Inflammatory macrophage treated with lipopolysaccharide for 1 hour (primary cell): ENCODE measurements at regions not wholly inside any gene's neighbourhood (a gene's known extent, or its start where the extent isn't known, plus 50 kb on each side); places are given as distances from the start of the nearest gene placed in this dataset.

Source experiments
- DNase-seq, 2 donors: peaks; one replicate each; pipeline ENCODE4 v3.0.0-alpha.2; 2020 to 2022

DNA sequence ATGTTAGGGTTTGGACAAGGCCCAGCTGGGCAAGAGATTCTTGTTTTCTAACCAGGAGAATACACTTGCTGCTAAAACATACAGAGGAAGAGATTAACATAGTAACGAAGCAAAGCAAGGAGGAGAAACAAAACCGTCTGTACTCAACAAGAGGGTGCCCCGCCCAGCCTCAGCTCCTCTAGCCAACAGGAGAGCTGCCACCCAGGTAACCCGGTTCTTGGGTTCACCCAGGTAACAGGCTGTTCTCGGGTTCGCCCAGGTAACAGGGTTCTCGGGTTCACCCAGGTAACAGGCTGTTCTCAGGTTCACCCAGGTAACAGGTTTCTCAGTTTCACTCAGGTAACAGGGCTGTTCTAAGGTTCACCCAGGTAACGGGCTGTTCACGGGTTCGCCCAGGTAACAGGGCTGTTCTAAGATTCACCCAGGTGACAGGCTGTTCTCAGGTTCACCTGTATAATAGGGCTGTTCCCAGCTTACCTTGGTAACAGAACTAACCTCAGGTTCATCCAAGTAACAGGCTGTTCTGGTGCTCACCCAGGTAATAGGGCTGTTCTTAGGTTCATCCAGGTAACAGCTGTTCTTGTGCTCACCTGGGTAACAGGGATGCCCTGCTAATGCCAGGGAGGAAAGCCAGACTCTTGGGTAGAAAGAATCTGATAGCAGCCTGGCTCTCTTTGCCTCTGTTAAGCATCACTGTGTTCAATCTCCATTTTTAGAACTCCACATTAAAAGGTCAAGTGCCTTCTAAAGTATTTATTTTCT lies 271.6 kb downstream of the SYK start:
- no peak for DNase-seq

- DNase-seq: no peak
Measured at GRCh38 chr9:91073811-91074771, 272.5 kb downstream of the SYK start.

GRCh38 chr9:91074866-91075265 lies 273.2 kb downstream of the SYK start:
- DNase-seq: no peak

DNA sequence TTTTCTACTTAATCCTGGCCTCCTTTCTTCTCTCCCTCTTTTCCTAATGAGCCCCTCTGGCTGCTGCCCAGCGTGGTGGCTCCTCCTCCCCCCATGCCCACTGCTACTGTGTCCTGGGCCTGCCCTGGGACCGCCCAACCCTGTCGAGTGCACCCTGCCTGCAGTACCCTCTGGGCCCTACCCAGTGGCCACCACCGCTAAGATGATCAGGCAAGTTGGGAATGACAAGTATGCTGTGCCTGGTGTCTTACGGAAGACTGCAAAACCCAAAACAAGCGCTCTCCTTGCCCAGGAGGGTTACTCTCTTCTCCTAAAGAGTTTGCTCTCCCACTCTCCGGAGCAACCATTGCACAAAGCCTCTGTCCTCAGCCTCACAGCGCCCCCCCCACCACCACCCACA lies 273.7 kb downstream of the SYK start:
- DNase-seq: no peak

DNA sequence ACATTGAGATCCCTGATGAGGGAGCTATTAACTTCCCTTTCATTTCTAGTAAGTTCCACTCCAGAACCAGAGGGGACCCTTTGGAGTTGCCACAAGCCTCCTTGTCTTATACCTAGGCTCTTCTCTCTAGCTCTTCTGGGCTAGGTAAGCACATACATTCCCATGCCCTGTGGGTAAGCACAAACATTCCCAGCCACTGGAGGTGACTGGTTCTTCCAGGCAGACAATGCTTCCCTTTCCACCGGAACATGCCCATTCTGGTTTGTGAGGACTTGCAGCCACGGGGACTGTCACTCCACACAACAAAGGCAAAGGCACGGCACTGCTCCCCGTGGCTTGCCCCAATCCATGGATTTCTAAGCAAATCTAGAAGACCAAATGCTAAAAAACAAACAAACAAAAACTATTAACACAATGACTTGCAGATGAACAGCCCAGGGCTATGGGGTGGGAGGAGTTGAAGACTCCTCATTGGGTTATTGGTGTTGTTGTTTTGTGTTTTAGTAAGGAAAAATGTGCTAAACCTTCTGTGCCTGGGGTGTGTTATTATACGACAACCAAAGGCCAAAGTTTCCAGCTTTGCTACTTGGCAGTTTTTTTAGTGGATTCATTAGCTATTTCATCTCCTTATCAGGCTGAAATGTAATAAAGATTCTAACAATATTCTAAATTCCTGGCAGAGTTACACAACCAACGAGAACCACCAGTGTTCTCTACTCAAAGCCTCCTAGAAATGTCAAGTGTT lies 276.2 kb downstream of the SYK start:
- no peak for DNase-seq

DNA sequence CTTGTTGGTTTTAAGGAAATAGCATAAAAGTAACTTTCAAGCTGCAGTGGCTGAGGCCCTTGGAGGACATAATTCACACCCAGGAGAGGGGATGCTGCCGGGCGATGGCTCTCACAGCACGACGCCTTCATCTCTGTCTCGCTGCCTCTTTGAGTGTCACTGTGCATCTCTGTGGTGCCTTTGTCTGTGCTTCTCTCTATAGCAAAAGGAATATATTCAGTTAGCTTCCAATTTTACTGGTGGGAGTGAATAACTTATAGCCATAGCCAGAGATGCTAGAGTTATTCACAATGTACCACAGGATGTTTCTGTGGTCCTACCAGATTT lies 276.7 kb downstream of the SYK start:
- no peak for DNase-seq

DNA sequence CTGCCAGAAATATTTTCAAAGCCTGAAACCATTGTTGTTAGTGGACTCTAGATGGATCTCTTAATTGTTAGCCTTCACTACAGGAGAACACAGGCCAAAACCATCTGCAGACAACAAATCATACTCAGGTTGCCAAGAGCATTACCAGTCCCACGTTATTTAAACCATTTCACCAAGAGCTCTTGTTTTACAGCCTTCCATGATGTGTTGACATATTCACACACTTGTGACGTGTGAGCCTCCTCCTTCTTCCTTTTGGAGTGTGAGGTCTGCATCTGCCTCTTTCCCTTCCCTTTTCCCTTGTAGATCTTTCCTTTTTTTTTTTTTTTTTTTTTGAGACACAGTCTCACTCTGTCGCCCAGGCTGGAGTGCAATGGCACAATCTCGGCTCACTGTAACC lies 279.0 kb downstream of the AUH start:
- peak in 1 of 2 donors; percentile 18 for DNase-seq

DNA sequence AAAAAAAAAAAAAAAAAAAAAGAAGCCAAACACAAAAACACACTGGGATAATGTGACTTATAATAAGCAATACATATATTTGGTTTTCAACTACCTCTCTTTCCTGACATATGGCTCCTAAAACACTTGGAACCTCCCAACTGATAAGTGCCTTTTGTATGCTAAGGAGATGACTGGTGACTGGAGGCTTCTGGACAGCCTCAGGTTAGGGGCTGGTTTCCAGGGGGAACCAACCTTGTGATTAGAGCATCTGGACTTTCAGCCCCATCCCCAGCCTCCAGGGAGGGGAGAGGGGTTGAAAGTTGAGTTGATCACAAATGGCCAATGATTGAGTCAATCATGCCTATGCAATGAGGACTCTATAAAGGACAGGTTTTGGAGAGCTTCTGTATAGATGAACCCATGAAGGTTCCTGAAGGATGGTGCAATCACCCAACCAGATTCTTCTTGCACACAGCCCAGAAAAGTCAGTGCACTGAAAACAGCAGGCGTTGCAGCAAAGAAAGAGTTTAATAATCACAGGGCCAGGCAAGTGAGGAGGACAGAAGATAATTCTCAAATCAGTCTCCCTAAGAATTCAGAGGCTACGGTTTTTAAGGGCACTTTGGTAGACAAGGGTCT lies 276.7 kb downstream of the AUH start:
- DNase-seq: no peak

GRCh38 chr9:91085517-91086291 lies 276.0 kb downstream of the AUH start:
- DNase-seq: peak; percentile 87 to 95

- peak; percentile 32 to 63 for DNase-seq
Measured at GRCh38 chr9:91086657-91087461, 274.9 kb downstream of the AUH start.

GRCh38 chr9:91087462-91087759 lies 274.3 kb downstream of the AUH start:
- DNase-seq: peak in 1 of 2 donors; percentile 63

DNA sequence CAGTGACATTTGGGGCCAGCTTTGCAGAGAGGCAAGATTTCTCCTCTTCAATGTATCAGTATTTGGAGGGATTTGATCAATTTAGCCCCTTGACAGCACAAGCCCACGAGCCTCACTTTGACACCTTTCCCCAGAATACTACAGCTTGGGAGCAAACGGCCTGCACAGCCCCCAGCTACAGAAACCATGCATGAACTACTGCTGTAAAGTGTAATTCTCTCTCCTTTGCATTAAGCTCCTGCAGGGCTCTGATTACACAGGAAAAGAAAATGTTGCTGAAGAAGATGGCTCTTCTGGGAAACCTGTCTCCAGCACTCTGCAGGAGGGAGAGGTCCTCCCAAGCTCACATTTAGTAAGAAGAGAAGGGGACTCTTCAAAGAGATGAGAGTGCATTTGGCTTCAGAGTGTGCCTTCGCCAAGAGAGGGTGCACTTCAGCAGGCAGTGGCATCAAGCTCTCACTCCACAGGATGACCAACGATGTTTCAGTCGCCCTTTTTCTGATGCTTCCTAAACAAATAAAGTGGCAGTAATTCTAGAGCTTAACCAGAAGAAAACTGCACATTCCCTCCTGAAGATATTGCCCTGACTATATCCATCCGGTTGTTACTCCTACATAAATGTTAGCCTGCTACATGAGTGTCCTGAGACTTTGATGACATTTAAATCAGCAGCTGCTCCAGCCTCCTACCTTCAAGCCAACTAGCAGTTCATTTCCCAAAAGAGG lies 272.2 kb downstream of the AUH start:
- DNase-seq: peak; percentile 14 to 15

DNA sequence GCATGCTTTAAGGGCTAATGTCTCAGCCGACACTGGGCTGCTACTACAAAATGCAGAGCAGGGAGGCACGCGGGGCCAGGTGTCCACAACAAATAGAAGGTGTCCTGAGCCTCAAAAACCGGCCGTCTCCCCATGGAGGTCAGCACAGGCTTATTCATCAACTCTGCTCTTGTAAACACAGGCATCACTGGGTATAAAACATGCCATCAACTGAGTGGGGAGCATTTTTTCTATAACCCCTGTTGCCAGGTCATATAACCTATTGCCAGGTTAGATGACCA lies 271.6 kb downstream of the AUH start:
- DNase-seq: no peak

- no peak for DNase-seq
Measured at GRCh38 chr9:91092214-91092613, 269.5 kb downstream of the AUH start.

DNA sequence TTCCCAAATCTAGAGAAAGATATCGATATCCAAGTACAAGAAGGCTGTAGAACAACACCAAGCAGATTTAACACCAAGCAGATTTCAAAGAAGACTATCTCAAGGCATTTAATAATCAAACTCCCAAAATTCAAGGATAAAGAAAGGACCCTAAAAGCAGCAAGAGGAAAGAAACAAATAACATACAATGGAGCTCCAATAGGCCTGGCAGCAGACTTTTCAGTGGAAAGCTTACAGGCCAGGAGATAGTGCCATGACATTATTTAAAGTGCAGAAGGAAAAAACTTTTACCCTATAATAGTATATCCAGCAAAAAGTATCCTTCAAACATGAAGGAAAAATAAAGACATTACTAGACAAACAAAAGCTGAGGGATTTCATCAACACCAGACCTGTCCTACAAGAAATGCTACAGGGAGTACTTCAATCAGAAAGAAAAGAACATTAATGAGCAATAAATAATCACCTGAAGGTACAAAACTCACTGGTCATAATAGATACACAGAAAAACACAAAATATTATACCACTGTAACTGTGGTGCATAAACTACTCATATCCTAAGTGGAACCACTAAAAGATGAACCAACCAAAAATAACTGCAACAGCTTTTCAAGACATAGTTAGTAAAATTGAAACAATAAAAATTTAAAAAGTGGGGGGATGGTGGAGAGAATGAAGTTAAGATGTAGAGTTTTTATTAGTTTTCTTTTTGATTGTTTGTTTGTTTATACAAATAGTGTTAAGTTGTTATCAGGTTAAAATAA lies 267.2 kb downstream of the AUH start:
- DNase-seq: no peak

DNA sequence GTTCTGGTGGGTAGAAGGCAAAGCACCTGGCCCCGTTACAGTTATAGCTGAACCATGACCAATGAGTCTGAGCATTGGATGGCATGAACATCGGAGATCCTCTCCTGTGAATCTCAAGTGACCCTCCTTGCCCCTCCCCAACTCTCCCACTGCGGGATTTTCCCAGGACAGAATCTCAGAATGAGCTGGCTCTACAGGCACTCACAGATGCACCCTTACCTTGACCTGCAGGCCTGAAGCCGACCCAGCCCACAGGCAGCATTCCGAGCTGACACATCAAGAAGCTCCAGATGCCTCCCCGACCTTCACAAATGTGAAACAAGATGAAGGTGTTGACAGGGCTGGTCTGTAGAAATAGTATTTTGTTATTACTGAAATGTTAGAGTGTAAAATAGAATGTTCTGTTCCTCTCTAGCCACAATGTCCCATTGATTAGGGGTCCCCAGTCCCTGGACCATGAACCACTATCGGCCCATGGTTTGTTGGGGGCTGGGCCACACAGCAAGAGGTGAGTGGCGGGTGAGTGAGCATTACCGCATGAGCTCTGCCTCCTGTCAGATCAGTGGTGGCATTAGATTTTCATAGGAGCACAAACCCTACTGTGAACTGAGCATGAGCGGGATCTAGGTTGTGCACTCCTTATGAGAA lies 263.4 kb downstream of the AUH start:
- no peak for DNase-seq

- DNase-seq: no peak
Measured at GRCh38 chr9:91099436-91099835, 262.3 kb downstream of the AUH start.

DNA sequence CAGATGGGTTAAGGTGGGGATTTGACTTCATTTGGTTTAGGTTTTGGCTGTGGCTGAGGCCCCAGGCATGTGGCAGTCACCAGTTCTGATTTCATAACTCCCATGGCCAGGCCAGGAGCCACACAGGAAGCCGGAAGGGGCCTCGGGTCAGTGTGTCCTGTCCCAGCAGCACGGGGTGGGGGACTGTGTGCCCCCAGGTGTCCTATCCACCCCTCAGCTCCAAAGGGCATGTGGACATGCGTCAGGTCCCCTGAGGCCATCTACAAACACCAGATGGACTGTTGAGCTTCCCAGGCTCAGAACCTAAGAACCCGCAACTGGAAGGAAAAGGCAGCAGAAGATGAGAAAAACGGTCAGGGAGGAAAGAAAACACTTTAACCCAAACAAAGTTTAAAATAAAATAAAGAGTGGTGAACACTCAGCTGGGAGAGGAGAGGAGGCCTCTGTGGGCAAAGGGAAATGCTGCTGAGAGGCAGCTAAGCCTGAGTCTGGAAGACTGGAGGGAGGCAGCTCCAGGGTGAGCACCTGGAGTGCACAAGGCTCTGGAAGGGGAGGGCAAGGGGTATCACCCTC lies 260.8 kb downstream of the AUH start:
- DNase-seq: peak in 1 of 2 donors; percentile 18

DNA sequence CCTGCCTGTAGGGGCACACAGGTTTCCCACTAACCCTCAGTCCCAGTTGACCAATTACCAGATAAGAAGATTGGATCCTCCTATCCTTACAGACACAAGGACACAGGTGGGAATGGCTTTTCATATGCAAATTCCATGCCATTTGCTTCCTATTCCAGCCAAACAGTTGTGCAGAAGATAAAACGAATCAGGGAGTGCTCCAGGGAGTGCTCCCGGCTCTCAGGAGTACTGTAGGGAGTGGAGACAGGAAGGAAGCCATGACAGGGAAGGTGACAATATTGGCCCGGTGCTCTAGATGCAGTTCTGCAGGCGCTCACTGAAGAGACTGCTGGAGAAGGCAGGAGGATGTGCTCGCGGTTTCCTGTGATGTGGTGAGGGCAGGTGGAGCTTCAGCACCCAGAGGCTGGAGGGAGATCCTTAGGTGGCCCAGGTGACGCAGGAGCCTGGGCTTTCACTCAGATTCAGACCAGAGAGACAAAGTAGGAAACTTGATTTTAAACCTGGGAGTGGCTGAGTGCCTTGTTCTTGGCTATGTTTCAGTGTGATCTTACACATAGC lies 260.0 kb downstream of the AUH start:
- DNase-seq: no peak
